Hepatocyte (in vitro differentiated cells): ENCODE measurements at regions not wholly inside any gene's neighbourhood (a gene's known extent, or its start where the extent isn't known, plus 50 kb on each side); places are given as distances from the start of the nearest gene placed in this dataset.

Source experiments
- DNase-seq: peaks from one replicate; pipeline ENCODE4 v3.0.0-alpha.2; 2016; ENCODE audit warnings: low spot score
- H2AFZ ChIP-seq: fragments of 200-600 bp; sonication (generic); 2 replicates; pipeline ENCODE4 v1.6.0; 2016; ENCODE audit warnings: antibody characterized with exemption, mild to moderate bottlenecking
- H3K27ac ChIP-seq: fragments of 200-600 bp; sonication (generic); 2 replicates; pipeline ENCODE4 v1.5.1; 2016; ENCODE audit warnings: mild to moderate bottlenecking
- H3K27me3 ChIP-seq: fragments of 200-600 bp; sonication (generic); 2 replicates; pipeline ENCODE4 v1.6.1; 2016
- H3K36me3 ChIP-seq: fragments of 200-600 bp; sonication (generic); replicated peaks from 2 replicates; pipeline ENCODE4 v1.5.1; 2016; ENCODE audit warnings: low read depth; ENCODE audit not compliant: insufficient read depth
- H3K4me1 ChIP-seq: fragments of 200-600 bp; sonication (generic); 2 replicates; pipeline ENCODE4 v1.5.1; 2016; ENCODE audit warnings: mild to moderate bottlenecking, moderate library complexity; ENCODE audit not compliant: insufficient read depth
- H3K4me2 ChIP-seq: fragments of 200-600 bp; sonication (generic); 2 replicates; pipeline ENCODE4 v1.6.0; 2016
- H3K4me3 ChIP-seq: fragments of 200-600 bp; sonication (generic); 2 replicates; pipeline ENCODE4 v1.5.1; 2016; ENCODE audit warnings: mild to moderate bottlenecking
- H3K79me2 ChIP-seq: fragments of 200-600 bp; sonication (generic); 2 replicates; pipeline ENCODE4 v1.6.0; 2017; ENCODE audit warnings: mild to moderate bottlenecking
- H3K9me2 ChIP-seq: fragments of 200-600 bp; sonication (generic); replicated peaks from 2 replicates; pipeline ENCODE4 v1.6.0; 2017; ENCODE audit warnings: mild to moderate bottlenecking; ENCODE audit not compliant: insufficient read depth
- H3K9me3 ChIP-seq: fragments of 200-600 bp; sonication (generic); 2 replicates; pipeline ENCODE4 v1.5.1; 2016; ENCODE audit warnings: low read depth, mild to moderate bottlenecking
- H4K20me1 ChIP-seq: fragments of 200-600 bp; sonication (generic); 2 replicates; pipeline ENCODE4 v1.6.0; 2016; ENCODE audit warnings: mild to moderate bottlenecking; ENCODE audit not compliant: insufficient read depth, poor library complexity, severe bottlenecking
- CTCF ChIP-seq: fragments of 200-600 bp; sonication (generic); IDR thresholded peaks from 2 replicates; pipeline ENCODE4 v1.5.1; 2016; ENCODE audit warnings: antibody characterized with exemption, mild to moderate bottlenecking; ENCODE audit not compliant: poor library complexity
- EZH2 ChIP-seq: fragments of 200-600 bp; sonication (generic); IDR thresholded peaks from 2 replicates; pipeline ENCODE4 v1.6.1; 2016; ENCODE audit warnings: antibody characterized with exemption, mild to moderate bottlenecking, borderline replicate concordance
- EZH2phosphoT487 ChIP-seq: fragments of 200-600 bp; sonication (generic); IDR thresholded peaks from one replicate; pipeline ENCODE4 v1.6.1; 2018; ENCODE audit warnings: antibody characterized with exemption, mild to moderate bottlenecking, low read depth, moderate library complexity; ENCODE audit not compliant: unreplicated experiment, severe bottlenecking
- WGBS: methylation state at CpG from one replicate; pipeline ENCODE4 v1.1.6; 2016; ENCODE audit warnings: low lambda C conversion rate; ENCODE audit errors: missing lambda C conversion rate; 5-methylcytosine and 5-hydroxymethylcytosine counted together

GRCh38 chr14:36465178-36465577 is 54.9 kb downstream of the NKX2-1 start:
- WGBS: 88% methylated on average over 4 of the region's 4 CpGs
- Histone ChIP-seq H3K9me3 (no peaks in the 10 kb centered on the region), H3K36me3 (no peaks in the 10 kb centered on the region), H2AFZ (no peak overlapping the region), H3K79me2 (no peaks in the 10 kb centered on the region), H4K20me1 (no peaks in the 10 kb centered on the region), H3K4me2 (no peak overlapping the region), H3K9me2 (no peaks in the 10 kb centered on the region), H3K27me3 (no peaks in the 10 kb centered on the region), H3K27ac (no peak overlapping the region), H3K4me3 (no peak overlapping the region), H3K4me1 (no peaks in the 10 kb centered on the region)
- DNase-seq: no peak
- TF ChIP-seq CTCF: no peak
- TF ChIP-seq EZH2: no peak
- no peak for TF ChIP-seq EZH2phosphoT487

DNA sequence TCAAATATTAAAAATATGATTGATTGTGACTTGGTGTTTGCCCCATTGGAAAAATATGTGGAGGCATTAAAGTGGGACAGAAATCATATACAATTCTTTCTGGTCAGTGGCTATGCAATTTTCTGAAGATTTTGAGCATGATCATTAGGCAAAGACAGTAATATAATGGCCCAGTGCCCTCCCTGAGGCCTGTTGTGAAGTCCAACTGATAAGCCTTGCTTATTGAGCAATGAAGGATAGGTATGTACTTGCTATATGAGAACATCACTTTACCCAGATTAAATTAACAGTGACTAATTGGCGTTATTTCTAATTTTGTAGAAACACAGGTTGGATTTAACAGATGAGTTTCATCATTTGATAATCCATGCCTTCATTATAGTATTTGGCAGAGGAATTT is 57.1 kb downstream of the NKX2-1 start:
- H3K9me3 ChIP-seq: no peaks in the 10 kb centered on the region
- no peaks in the 10 kb centered on the region for H3K27me3 ChIP-seq
- H3K4me2 ChIP-seq: no peak overlapping the region
- no peak overlapping the region for H2AFZ ChIP-seq
- no peak overlapping the region for H3K4me3 ChIP-seq
- H3K79me2 ChIP-seq: no peaks in the 10 kb centered on the region
- H3K9me2 ChIP-seq: no peaks in the 10 kb centered on the region
- DNase-seq: no peak
- WGBS: 88% methylated on average over 1 of the region's 1 CpG
- H4K20me1 ChIP-seq: no peaks in the 10 kb centered on the region
- H3K36me3 ChIP-seq: no peaks in the 10 kb centered on the region
- no peak for TF ChIP-seq CTCF
- no peak for TF ChIP-seq EZH2
- no peak for TF ChIP-seq EZH2phosphoT487
- H3K4me1 ChIP-seq: no peaks in the 10 kb centered on the region
- no peak overlapping the region for H3K27ac ChIP-seq

DNA sequence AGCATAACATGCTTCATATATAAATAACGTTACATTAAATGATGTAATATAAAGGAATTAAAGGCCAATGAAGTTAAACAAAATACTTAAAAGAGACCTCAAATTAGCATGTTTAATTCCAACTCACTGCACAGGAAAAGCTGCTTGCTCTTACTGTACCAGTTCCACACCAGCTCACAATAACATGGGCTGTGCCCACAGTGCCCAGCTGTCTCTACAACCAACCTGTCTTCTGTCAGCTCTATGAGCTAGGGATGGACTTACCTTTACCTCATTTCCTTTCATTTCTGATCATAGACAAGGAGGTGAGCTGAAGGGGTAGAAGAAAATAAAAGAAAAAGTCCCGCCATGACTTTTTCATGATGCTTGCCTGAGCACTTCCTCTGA is 64.8 kb downstream of the NKX2-1 start:
- no peak overlapping the region for H2AFZ ChIP-seq
- H3K4me2 ChIP-seq: no peak overlapping the region
- no peaks in the 10 kb centered on the region for H3K27me3 ChIP-seq
- DNase-seq: no peak
- H3K79me2 ChIP-seq: no peaks in the 10 kb centered on the region
- H3K36me3 ChIP-seq: no peaks in the 10 kb centered on the region
- H3K9me2 ChIP-seq: no peaks in the 10 kb centered on the region
- H3K4me1 ChIP-seq: peaks cover 3% of the 10 kb centered on the region
- 91% methylated on average over 2 of the region's 2 CpGs for WGBS
- H3K9me3 ChIP-seq: no peaks in the 10 kb centered on the region
- no peaks in the 10 kb centered on the region for H4K20me1 ChIP-seq
- H3K4me3 ChIP-seq: no peak overlapping the region
- peak overlapping the region; percentile 45 for H3K27ac ChIP-seq
- TF ChIP-seq EZH2 (no peak), EZH2phosphoT487 (no peak), CTCF (no peak)

DNA sequence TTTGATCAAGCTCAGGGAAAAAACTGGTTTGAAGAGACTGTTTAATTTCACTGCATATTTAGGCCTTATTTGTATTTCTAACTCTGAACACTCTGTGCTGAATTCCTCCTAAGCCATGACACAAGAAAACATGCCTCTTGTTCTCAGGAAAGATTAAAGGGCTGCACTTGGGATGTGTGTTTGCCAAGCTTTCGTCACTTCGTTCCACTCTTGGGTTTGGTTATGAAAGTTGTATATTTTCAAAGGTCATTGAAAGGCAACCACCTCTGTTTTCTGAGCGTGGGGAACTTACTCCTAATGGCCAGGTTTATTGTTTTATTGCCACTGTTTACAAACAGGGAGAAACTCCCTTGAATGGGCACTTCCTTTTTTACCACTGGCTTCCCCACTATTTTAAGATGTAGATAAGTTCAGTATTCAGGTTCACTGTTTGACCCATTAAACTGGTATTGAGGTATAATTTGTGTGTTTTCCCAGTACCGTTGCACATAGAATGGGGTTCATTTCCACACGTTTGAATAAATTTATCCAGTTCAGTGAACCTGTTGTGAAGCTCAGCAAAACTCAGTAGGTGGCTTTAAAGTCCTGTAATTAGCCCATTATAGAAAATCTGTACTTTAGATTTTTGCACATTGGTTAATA is 65.3 kb downstream of the NKX2-1 start:
- Histone ChIP-seq H3K27me3 (no peaks in the 10 kb centered on the region), H3K9me2 (no peaks in the 10 kb centered on the region), H2AFZ (no peak overlapping the region), H3K9me3 (no peaks in the 10 kb centered on the region), H4K20me1 (no peaks in the 10 kb centered on the region), H3K36me3 (no peaks in the 10 kb centered on the region), H3K4me1 (peaks cover 3% of the 10 kb centered on the region), H3K4me2 (no peak overlapping the region), H3K4me3 (no peak overlapping the region), H3K27ac (peak overlapping the region; percentile 61), H3K79me2 (no peaks in the 10 kb centered on the region)
- DNase-seq: peak; percentile 45
- TF ChIP-seq CTCF (no peak), EZH2phosphoT487 (no peak), EZH2 (no peak)
- 44% methylated on average over 5 of the region's 5 CpGs for whole genome bisulfite sequencing
